Brain microvascular endothelial cell (primary cell): ENCODE measurements at regions not wholly inside any gene's neighbourhood (a gene's known extent, or its start where the extent isn't known, plus 50 kb on each side); places are given as distances from the start of the nearest gene placed in this dataset.

Experiments used
- DNase-seq: peaks from one replicate; pipeline ENCODE4 v3.0.0-alpha.2; 2020
- H3K27ac ChIP-seq: fragments of 250-450 bp; sonication (Bioruptor Pico); 2 replicates; pipeline ENCODE4 v1.5.1; 2020; ENCODE audit warnings: mild to moderate bottlenecking, moderate library complexity
- H3K27me3 ChIP-seq: fragments of 250-450 bp; sonication (Bioruptor Pico); replicated peaks from 2 replicates; pipeline ENCODE4 v1.5.1; 2020; ENCODE audit warnings: mild to moderate bottlenecking
- H3K36me3 ChIP-seq: fragments of 250-450 bp; sonication (Bioruptor Pico); replicated peaks from 2 replicates; pipeline ENCODE4 v1.5.1; 2020; ENCODE audit warnings: mild to moderate bottlenecking
- H3K4me3 ChIP-seq: 2 replicates; pipeline ENCODE4 v1.5.1; 2011; ENCODE audit warnings: low read depth, mild to moderate bottlenecking, control low read depth, low read length, moderate library complexity
- in situ Hi-C: cut with HindIII; loops from 2 replicates; pipeline ENCODE4 v1.10.0; 2017; ENCODE audit warnings: low sequenced_read_pairs, low pct_ligation_motif_present
- TF ChIP-seq, protein P1 (sequence below): IDR thresholded peaks from 2 replicates; pipeline ENCODE4 v1.5.1; 2011; ENCODE audit warnings: low read depth, mild to moderate bottlenecking, moderate library complexity, low read length, control low read depth, inconsistent platforms; ENCODE audit errors: missing control alignments

GRCh38 chr7:112880818-112881418, 90.7 kb upstream of the TMEM168 start:
- in situ Hi-C loops = no loop called here
- DNase-seq = no peak
- H3K36me3 ChIP-seq = no peaks in the 10 kb centered on the region
- no peak overlapping the region for H3K4me3 ChIP-seq
- no peak overlapping the region for H3K27ac ChIP-seq
- TF ChIP-seq, protein P1, sequence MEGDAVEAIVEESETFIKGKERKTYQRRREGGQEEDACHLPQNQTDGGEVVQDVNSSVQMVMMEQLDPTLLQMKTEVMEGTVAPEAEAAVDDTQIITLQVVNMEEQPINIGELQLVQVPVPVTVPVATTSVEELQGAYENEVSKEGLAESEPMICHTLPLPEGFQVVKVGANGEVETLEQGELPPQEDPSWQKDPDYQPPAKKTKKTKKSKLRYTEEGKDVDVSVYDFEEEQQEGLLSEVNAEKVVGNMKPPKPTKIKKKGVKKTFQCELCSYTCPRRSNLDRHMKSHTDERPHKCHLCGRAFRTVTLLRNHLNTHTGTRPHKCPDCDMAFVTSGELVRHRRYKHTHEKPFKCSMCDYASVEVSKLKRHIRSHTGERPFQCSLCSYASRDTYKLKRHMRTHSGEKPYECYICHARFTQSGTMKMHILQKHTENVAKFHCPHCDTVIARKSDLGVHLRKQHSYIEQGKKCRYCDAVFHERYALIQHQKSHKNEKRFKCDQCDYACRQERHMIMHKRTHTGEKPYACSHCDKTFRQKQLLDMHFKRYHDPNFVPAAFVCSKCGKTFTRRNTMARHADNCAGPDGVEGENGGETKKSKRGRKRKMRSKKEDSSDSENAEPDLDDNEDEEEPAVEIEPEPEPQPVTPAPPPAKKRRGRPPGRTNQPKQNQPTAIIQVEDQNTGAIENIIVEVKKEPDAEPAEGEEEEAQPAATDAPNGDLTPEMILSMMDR = no peak
- no peaks in the 10 kb centered on the region for H3K27me3 ChIP-seq

DNA sequence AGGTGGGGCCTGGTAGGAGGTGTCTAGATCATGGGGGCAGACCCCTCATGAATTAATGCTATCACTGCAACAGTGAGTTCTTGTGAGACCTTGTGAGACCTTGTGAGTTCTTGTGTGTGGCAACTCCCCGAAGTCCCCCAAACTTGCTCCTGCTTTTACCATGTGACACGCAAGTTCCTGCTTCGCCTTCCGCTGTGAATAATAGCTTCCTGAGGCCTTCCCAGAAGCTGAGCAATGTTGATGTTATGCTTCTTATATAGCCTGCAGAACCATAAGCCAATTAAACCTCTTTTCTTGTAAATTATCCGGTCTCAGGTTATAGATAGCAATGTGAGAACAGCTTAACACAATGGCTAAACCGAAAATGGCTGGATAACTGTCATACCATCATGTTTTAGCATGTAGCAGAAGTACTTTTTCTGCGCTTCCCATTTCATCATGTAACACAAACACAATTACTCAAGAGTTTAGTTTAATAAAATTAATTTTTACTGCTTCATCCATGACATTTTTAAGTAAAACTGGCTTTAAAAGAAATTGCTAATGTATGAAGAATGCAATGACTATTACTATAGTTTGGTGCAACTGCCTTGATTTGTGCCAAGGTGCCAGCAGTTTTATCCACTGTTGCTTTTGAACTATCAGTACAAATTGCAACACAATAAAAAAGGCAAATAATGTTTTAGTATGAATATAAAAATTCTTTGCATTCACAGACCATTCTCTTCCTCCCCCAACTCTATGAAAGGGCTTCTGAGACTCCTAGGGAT, 87.7 kb upstream of the TMEM168 start:
- no peak for DNase-seq

GRCh38 chr7:112876877-112877276, 86.7 kb upstream of the TMEM168 start:
- DNase-seq = no peak
- TF ChIP-seq, protein P1 = no peak
- Histone ChIP-seq H3K27me3 (no peaks in the 10 kb centered on the region), H3K36me3 (no peaks in the 10 kb centered on the region), H3K4me3 (no peak overlapping the region), H3K27ac (peak overlapping the region; percentile 6)
- in situ Hi-C loops = no loop called here

More for the DNA sequence above, 87.7 kb upstream of the TMEM168 start:
- H3K36me3 ChIP-seq = no peaks in the 10 kb centered on the region
- TF ChIP-seq, protein P1 = no peak
- no peaks in the 10 kb centered on the region for H3K27me3 ChIP-seq
- no peak overlapping the region for H3K27ac ChIP-seq
- no peak overlapping the region for H3K4me3 ChIP-seq
- in situ Hi-C loops = no loop called here

GRCh38 chr7:112874909-112875308, 84.7 kb upstream of the TMEM168 start:
- TF ChIP-seq, protein P1 = no peak
- Histone ChIP-seq H3K4me3 (no peak overlapping the region), H3K36me3 (no peaks in the 10 kb centered on the region), H3K27me3 (no peaks in the 10 kb centered on the region), H3K27ac (no peak overlapping the region)
- in situ Hi-C loops = no loop called here
- no peak for DNase-seq

DNA sequence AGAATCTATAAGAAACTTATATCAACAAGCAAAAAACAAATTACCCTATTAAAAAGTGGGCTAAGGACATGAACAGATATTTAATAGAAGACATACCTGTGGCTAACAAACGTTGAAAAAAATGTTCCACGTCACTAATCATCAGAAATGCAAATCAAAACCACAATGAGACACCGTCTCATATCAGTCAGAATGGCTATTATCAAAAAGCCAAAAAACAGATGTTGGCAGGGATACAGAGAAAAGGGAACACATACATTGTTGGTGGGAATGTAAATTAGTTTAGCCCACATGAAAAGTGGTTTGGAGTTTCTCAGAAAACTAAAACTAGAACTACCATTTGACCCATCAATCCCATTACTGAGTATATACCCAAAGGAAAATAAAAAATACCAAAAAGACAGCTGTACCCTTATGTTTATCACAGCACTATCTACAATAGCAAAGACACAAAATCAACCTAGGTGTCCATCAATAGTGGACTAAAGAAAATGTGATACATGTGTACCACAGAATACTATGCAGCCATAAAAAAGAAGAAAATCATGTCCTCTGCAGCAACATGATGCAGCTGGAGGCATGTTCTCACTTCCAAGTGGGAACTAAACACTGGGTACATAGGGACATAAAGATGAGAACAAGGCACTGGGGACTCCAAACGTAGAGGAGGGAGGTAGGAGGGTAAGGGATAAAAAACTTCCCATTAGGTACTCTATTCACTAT, 83.8 kb upstream of the TMEM168 start:
- Histone ChIP-seq H3K27me3 (no peaks in the 10 kb centered on the region), H3K36me3 (no peaks in the 10 kb centered on the region), H3K4me3 (no peak overlapping the region), H3K27ac (no peak overlapping the region)
- in situ Hi-C loops = no loop called here
- no peak for DNase-seq
- TF ChIP-seq, protein P1 = no peak
